HCT116 (cell line): ENCODE measurements at regions not wholly inside any gene's neighbourhood (a gene's known extent, or its start where the extent isn't known, plus 50 kb on each side); places are given as distances from the start of the nearest gene placed in this dataset.

Experiments used
- ATAC-seq: fragments of 200-7000 bp; cut with Tn5 transposase; 2 replicates; pipeline ENCODE4 v1.9.1; 2020; ENCODE audit warnings: mild to moderate bottlenecking, moderate library complexity
- BruUV-seq: library from RNA; stranded (reverse); fragments of 400-500 nt; replicated peaks from 2 replicates; lab custom pipeline; 2021; lab: Mats Ljungman, UMichigan
- CTCF ChIA-PET: fragments of 300-600 bp; sonication (Branson Sonifier 250); formaldehyde crosslinking; loops from one replicate; lab custom pipeline; 2021; ENCODE audit warnings: antibody characterized with exemption; lab: Charles Lee
- POLR2A ChIA-PET: fragments of 300-600, 350-600 bp; sonication (Branson Sonifier 250); formaldehyde crosslinking; loops from one replicate; lab custom pipeline; 2021; ENCODE audit warnings: antibody characterized with exemption; lab: Charles Lee
- RAD21 ChIA-PET, 2 experiments: fragments of 300-600 bp; sonication (Branson Sonifier 250); formaldehyde crosslinking; loops; one replicate each; lab custom pipeline; 2023; ENCODE audit warnings: low total read pairs in 2 of 2; ENCODE audit not compliant: uncharacterized antibody in 2 of 2, unreplicated experiment in 2 of 2, low non-redundant PET in 1 of 2; lab: Charles Lee
- DNase-seq: peaks from one replicate; pipeline ENCODE4 v3.0.0-alpha.2; 2010; ENCODE audit warnings: low read depth, low spot score
- H2AFZ ChIP-seq: fragments of 200-600 bp; shearing (Covaris generic), sonication (generic); 2 replicates; pipeline ENCODE4 v1.6.1; 2017; ENCODE audit warnings: low read depth, mixed run types, mixed read lengths, antibody characterized with exemption, low read length; ENCODE audit not compliant: poor library complexity, severe bottlenecking
- H3K27ac ChIP-seq: 2 replicates; pipeline ENCODE4 v1.5.1; 2012; ENCODE audit warnings: low read depth, low read length
- H3K27me3 ChIP-seq: fragments of 200-600 bp; sonication (generic); 2 replicates; pipeline ENCODE4 v1.6.1; 2016; ENCODE audit warnings: mixed run types, low read length, mixed read lengths; ENCODE audit not compliant: insufficient read depth
- H3K36me3 ChIP-seq, 2 experiments: fragments of 200-500 bp in 1 of 2; fragments of 200-600 bp in 1 of 2; sonication (Bioruptor generic) in 1 of 2; sonication (generic) in 1 of 2; 2 replicates each; pipeline versions ENCODE4 v1.5.1 to v1.6.1; 2014 to 2016; ENCODE audit warnings: low read length in 2 of 2, inconsistent platforms in 1 of 2, mixed read lengths in 1 of 2, mixed run types in 1 of 2; ENCODE audit not compliant: insufficient read depth in 2 of 2, control insufficient read depth in 1 of 2
- H3K4me1 ChIP-seq, 2 experiments: fragments of 200-600 bp in 1 of 2; sonication (generic) in 1 of 2; 2 replicates each; pipeline versions ENCODE4 v1.5.1 to v1.6.1; 2012 to 2017; ENCODE audit warnings: low read length in 2 of 2, inconsistent platforms in 1 of 2, mild to moderate bottlenecking in 1 of 2, mixed read lengths in 1 of 2, mixed run types in 1 of 2, moderate library complexity in 1 of 2; ENCODE audit not compliant: insufficient read depth in 2 of 2, control insufficient read depth in 1 of 2
- H3K4me2 ChIP-seq: fragments of 200-600 bp; sonication (generic); 2 replicates; pipeline ENCODE4 v1.6.1; 2017; ENCODE audit warnings: mixed run types, low read length, mixed read lengths
- H3K4me3 ChIP-seq, 2 experiments: fragments of 200-600 bp in 1 of 2; sonication (generic) in 1 of 2; replicated peaks in 1 of 2; 2 replicates each; pipeline ENCODE4 v1.5.1; 2011 to 2016; ENCODE audit warnings: low read length in 2 of 2, control low read depth in 1 of 2, low read depth in 1 of 2, mild to moderate bottlenecking in 1 of 2, mixed read lengths in 1 of 2, mixed run types in 1 of 2
- H3K79me2 ChIP-seq: fragments of 200-600 bp; sonication (generic); 2 replicates; pipeline ENCODE4 v1.6.1; 2017; ENCODE audit warnings: mild to moderate bottlenecking, mixed run types, low read length, moderate library complexity, mixed read lengths; ENCODE audit not compliant: insufficient read depth
- H3K9ac ChIP-seq: fragments of 200-600 bp; sonication (generic); 2 replicates; pipeline ENCODE4 v1.6.1; 2016; ENCODE audit warnings: low read length, mixed read lengths
- H3K9me2 ChIP-seq: fragments of 200-600 bp; sonication (generic), shearing (Covaris generic); 2 replicates; pipeline ENCODE4 v1.6.1; 2017; ENCODE audit warnings: mixed run types, mild to moderate bottlenecking, moderate library complexity; ENCODE audit not compliant: insufficient read depth
- H3K9me3 ChIP-seq, 2 experiments: fragments of 200-500 bp in 1 of 2; fragments of 200-600 bp in 1 of 2; sonication (Bioruptor generic) in 1 of 2; sonication (generic) in 1 of 2; 2 replicates each; pipeline ENCODE4 v1.6.1; 2014 to 2017; ENCODE audit warnings: low read length in 2 of 2, mixed read lengths in 2 of 2, inconsistent platforms in 1 of 2, low read depth in 1 of 2, mild to moderate bottlenecking in 1 of 2, mixed run types in 1 of 2, moderate library complexity in 1 of 2; ENCODE audit not compliant: control insufficient read depth in 1 of 2, insufficient read depth in 1 of 2
- H4K20me1 ChIP-seq: fragments of 200-600 bp; sonication (generic), shearing (Covaris generic); 2 replicates; pipeline ENCODE4 v1.6.1; 2017; ENCODE audit warnings: mixed run types, mild to moderate bottlenecking, moderate library complexity; ENCODE audit not compliant: insufficient read depth
- CBX3 ChIP-seq: IDR thresholded peaks from 2 replicates; pipeline ENCODE4 v1.6.1; 2012; ENCODE audit warnings: low read depth
- CEBPB ChIP-seq: IDR thresholded peaks from 2 replicates; pipeline ENCODE4 v1.6.1; 2012; ENCODE audit warnings: low read depth
- EGR1 ChIP-seq: IDR thresholded peaks from 2 replicates; pipeline ENCODE4 v1.6.1; 2012; ENCODE audit warnings: low read depth
- ELF1 ChIP-seq: IDR thresholded peaks from 2 replicates; pipeline ENCODE4 v1.6.1; 2012; ENCODE audit warnings: low read depth, borderline replicate concordance
- EZH2phosphoT487 ChIP-seq: fragments of 200-600 bp; IDR thresholded peaks from 2 replicates; pipeline ENCODE4 v1.6.1; 2018; ENCODE audit warnings: antibody characterized with exemption, borderline replicate concordance
- FOSL1 ChIP-seq: IDR thresholded peaks from 2 replicates; pipeline ENCODE4 v1.6.1; 2012; ENCODE audit warnings: low read depth
- POLR2AphosphoS5 ChIP-seq: IDR thresholded peaks from 2 replicates; pipeline ENCODE4 v1.6.1; 2011; ENCODE audit warnings: mild to moderate bottlenecking, low read depth, low read length, moderate library complexity
- SIN3A ChIP-seq: IDR thresholded peaks from 2 replicates; pipeline ENCODE4 v1.6.1; 2012; ENCODE audit warnings: low read depth
- YY1 ChIP-seq: IDR thresholded peaks from 2 replicates; pipeline ENCODE4 v1.6.1; 2011; ENCODE audit warnings: low read length, low read depth, moderate library complexity, mild to moderate bottlenecking; ENCODE audit not compliant: insufficient replicate concordance; ENCODE audit errors: extremely low read depth
- ZFX ChIP-seq: fragments of 450-650 bp; IDR thresholded peaks from 2 replicates; pipeline ENCODE4 v1.6.1; 2017
- ZNF274 ChIP-seq: fragments of 200-500 bp; sonication (Bioruptor generic); IDR thresholded peaks from 2 replicates; pipeline ENCODE4 v1.6.1; 2014; ENCODE audit warnings: mild to moderate bottlenecking, low read depth, low read length, inconsistent platforms
- intact Hi-C: fragments of 100-400 bp; cut with micrococcal nuclease; formaldehyde crosslinking; loops from 2 replicates; pipeline ENCODE4 v1.10.0; 2022
- TF ChIP-seq, protein P1 (sequence below): IDR thresholded peaks from 2 replicates; pipeline ENCODE4 v1.6.1; 2011; ENCODE audit warnings: mild to moderate bottlenecking, low read length, moderate library complexity; ENCODE audit not compliant: insufficient replicate concordance; ENCODE audit errors: extremely low read depth
- TF ChIP-seq, protein P2 (sequence below), 3 experiments: fragments of 200-600 bp in 1 of 3; sonication (generic) in 1 of 3; IDR thresholded peaks in 2 of 3; conservative IDR thresholded peaks in 1 of 3; 2 replicates each; pipeline ENCODE4 v1.5.1; 2012 to 2017; ENCODE audit warnings: low read depth in 2 of 3, low read length in 2 of 3, antibody characterized with exemption in 1 of 3, borderline replicate concordance in 1 of 3, control low read depth in 1 of 3, mild to moderate bottlenecking in 1 of 3, mixed read lengths in 1 of 3, mixed run types in 1 of 3, moderate library complexity in 1 of 3; ENCODE audit not compliant: insufficient read depth in 1 of 3
- TF ChIP-seq, protein P3 (sequence below): IDR thresholded peaks from 2 replicates; pipeline ENCODE4 v1.6.1; 2012
- TF ChIP-seq, protein P4 (sequence below): IDR thresholded peaks from 2 replicates; pipeline ENCODE4 v1.6.1; 2012

DNA sequence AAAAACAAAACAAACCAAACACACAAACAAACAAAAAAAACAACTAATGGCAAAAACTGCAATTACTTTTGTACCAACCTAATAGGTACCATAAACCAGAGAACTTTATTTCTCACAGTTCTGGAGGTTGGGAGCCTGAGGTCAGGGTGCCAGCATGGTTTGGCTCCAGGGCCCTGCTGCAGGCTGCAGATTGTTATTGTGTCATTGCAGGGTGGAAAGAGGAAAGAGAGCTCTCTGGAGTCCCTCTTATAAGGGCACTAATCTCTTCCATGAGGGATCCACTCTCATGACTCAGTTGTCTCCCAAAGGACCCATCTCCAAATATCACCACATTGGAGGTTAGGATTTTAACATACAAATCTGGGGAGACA lies 64.9 kb upstream of the CPEB4 start:
- no peak overlapping the region for H3K4me2 ChIP-seq
- no TSS peak for BruUV-seq
- H4K20me1 ChIP-seq, result no peaks in the 10 kb centered on the region
- POLR2A ChIA-PET, result no interaction called here
- no peaks in the 10 kb centered on the region for H3K27me3 ChIP-seq
- ATAC-seq, result no peak
- RAD21 ChIA-PET, result no interaction called here
- H3K9me2 ChIP-seq, result no peaks in the 10 kb centered on the region
- H3K27ac ChIP-seq, result no peak overlapping the region
- H3K9ac ChIP-seq, result no peak overlapping the region
- no peak overlapping the region for H2AFZ ChIP-seq
- TF ChIP-seq YY1 (no peak), POLR2AphosphoS5 (no peak)
- no peaks in the 10 kb centered on the region for H3K36me3 ChIP-seq
- no peaks in the 10 kb centered on the region for H3K79me2 ChIP-seq
- no peaks in the 10 kb centered on the region for H3K9me3 ChIP-seq
- H3K4me3 ChIP-seq, result no peak overlapping the region
- peaks cover 6 to 11% of the 10 kb centered on the region in 2 experiments; a peak in 2 of 4 replicates for H3K4me1 ChIP-seq
- CTCF ChIA-PET, result no interaction called here
- intact Hi-C loops, result no loop called here
- DNase-seq, result no peak

DNA sequence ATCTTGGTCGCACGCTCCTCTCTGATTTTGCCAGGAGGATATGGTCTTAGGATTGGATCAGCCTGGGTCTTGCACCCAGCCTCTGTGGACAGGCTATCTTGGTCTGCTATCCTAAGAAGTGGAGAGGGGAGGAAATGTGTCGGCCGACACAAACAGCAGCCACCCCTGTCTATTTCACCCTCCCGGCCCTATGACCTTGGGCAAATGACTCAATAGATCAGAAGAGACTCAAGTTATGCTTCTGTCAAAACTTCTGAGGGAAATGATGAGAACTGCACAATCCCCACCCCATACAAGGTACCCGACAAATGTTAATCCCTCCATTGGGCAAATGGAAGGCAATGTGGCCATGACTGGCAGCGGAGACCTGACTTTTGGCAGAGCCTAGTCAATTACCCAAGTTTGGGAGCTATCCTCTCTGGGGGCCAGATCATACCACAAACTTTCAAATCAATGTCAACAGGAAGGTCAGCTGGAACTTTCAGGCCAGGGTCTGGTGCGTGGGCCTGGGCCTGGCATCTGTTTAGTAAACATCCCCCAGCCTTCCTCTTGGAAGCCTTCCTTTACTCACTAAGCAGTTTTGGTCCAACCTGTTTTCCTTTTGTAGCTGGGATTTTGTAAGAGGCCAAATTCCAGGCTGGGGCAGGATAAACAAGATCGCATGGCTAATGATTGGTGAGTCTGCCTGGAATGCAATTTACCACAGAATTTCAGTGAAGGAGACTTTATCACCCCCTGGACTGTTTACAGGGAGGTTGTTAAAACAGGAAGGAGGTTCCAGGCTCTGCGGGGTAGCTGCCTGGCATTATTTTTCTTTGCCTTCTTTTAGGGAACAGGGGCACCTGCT lies 64.2 kb upstream of the CPEB4 start:
- CTCF ChIA-PET, result no interaction called here
- Histone ChIP-seq H3K27ac (no peak overlapping the region), H3K36me3 (no peaks in the 10 kb centered on the region), H2AFZ (no peak overlapping the region), H3K9me2 (no peaks in the 10 kb centered on the region), H3K4me2 (no peak overlapping the region), H3K9ac (no peak overlapping the region), H3K79me2 (no peaks in the 10 kb centered on the region), H3K4me3 (no peak overlapping the region), H3K9me3 (no peaks in the 10 kb centered on the region), H3K4me1 (peaks cover 6 to 11% of the 10 kb centered on the region in 2 experiments; a peak in 2 of 4 replicates), H3K27me3 (no peaks in the 10 kb centered on the region), H4K20me1 (no peaks in the 10 kb centered on the region)
- ATAC-seq, result no peak
- TF ChIP-seq ZFX (no peak), ZNF274 (no peak), EGR1 (no peak), ELF1 (no peak), CEBPB (no peak), CBX3 (no peak), FOSL1 (no peak), SIN3A (no peak), EZH2phosphoT487 (no peak)
- TF ChIP-seq, protein P1, sequence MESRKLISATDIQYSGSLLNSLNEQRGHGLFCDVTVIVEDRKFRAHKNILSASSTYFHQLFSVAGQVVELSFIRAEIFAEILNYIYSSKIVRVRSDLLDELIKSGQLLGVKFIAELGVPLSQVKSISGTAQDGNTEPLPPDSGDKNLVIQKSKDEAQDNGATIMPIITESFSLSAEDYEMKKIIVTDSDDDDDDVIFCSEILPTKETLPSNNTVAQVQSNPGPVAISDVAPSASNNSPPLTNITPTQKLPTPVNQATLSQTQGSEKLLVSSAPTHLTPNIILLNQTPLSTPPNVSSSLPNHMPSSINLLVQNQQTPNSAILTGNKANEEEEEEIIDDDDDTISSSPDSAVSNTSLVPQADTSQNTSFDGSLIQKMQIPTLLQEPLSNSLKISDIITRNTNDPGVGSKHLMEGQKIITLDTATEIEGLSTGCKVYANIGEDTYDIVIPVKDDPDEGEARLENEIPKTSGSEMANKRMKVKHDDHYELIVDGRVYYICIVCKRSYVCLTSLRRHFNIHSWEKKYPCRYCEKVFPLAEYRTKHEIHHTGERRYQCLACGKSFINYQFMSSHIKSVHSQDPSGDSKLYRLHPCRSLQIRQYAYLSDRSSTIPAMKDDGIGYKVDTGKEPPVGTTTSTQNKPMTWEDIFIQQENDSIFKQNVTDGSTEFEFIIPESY, result no peak
- TF ChIP-seq, protein P2, sequence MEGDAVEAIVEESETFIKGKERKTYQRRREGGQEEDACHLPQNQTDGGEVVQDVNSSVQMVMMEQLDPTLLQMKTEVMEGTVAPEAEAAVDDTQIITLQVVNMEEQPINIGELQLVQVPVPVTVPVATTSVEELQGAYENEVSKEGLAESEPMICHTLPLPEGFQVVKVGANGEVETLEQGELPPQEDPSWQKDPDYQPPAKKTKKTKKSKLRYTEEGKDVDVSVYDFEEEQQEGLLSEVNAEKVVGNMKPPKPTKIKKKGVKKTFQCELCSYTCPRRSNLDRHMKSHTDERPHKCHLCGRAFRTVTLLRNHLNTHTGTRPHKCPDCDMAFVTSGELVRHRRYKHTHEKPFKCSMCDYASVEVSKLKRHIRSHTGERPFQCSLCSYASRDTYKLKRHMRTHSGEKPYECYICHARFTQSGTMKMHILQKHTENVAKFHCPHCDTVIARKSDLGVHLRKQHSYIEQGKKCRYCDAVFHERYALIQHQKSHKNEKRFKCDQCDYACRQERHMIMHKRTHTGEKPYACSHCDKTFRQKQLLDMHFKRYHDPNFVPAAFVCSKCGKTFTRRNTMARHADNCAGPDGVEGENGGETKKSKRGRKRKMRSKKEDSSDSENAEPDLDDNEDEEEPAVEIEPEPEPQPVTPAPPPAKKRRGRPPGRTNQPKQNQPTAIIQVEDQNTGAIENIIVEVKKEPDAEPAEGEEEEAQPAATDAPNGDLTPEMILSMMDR (IDR thresholded peaks at IDR 0.05 in 2 of 3, conservative IDR thresholded peaks at IDR 0.05 in 1 of 3; ENCODE audit: borderline replicate concordance in 1 of 3, insufficient read depth in 1 of 3, low read depth in 2 of 3, low read length in 2 of 3), result no peak
- TF ChIP-seq, protein P3, sequence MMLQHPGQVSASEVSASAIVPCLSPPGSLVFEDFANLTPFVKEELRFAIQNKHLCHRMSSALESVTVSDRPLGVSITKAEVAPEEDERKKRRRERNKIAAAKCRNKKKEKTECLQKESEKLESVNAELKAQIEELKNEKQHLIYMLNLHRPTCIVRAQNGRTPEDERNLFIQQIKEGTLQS, result no peak
- TF ChIP-seq, protein P4, sequence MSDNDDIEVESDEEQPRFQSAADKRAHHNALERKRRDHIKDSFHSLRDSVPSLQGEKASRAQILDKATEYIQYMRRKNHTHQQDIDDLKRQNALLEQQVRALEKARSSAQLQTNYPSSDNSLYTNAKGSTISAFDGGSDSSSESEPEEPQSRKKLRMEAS, result no peak
- RAD21 ChIA-PET, result no interaction called here
- BruUV-seq, result no TSS peak
- intact Hi-C loops, result no loop called here
- POLR2A ChIA-PET, result no interaction called here
- DNase-seq, result no peak
